Esophagus squamous epithelium (tissue), 5 donors: ENCODE measurements at regions not wholly inside any gene's neighbourhood (a gene's known extent, or its start where the extent isn't known, plus 50 kb on each side); places are given as distances from the start of the nearest gene placed in this dataset.

Experiments used
- DNase-seq: peaks from one replicate; lab custom pipeline; 2025; lab: John Stamatoyannopoulos, UW
- H3K27ac ChIP-seq, 4 donors: fragments of 200-600 bp; sonication (generic); one replicate each; pipeline ENCODE4 v1.5.1; 2016 to 2019; ENCODE audit warnings: mild to moderate bottlenecking in 1 of 4
- H3K27me3 ChIP-seq, 4 donors: fragments of 200-600 bp; sonication (generic); 1 replicate in 3 of 4; 2 replicates in 1 of 4; pipeline versions ENCODE4 v1.5.1 to v1.6.0; 2017 to 2021; ENCODE audit warnings: antibody characterized with exemption in 1 of 4
- H3K36me3 ChIP-seq, 3 donors: fragments of 200-600 bp; sonication (generic); one replicate each; pipeline ENCODE4 v1.5.1; 2016 to 2019
- H3K4me1 ChIP-seq, 3 donors: fragments of 200-600 bp; sonication (generic); one replicate each; pipeline ENCODE4 v1.5.1; 2017 to 2019
- H3K4me3 ChIP-seq, 4 donors: fragments of 200-600 bp; sonication (generic); 1 replicate in 3 of 4; 2 replicates in 1 of 4; pipeline ENCODE4 v1.5.1; 2016 to 2019; ENCODE audit warnings: mild to moderate bottlenecking in 2 of 4, moderate library complexity in 1 of 4
- H3K9me3 ChIP-seq, 3 donors: fragments of 200-600 bp; sonication (generic); one replicate each; pipeline ENCODE4 v1.5.1; 2016 to 2019
- CTCF ChIP-seq, 6 experiments: fragments of 450-650 bp in 4 of 6; fragments of 200-600 bp in 2 of 6; sonication (generic) in 2 of 6; IDR thresholded peaks; one replicate each; pipeline ENCODE4 v1.5.1; 2016 to 2019; ENCODE audit warnings: antibody characterized with exemption in 6 of 6, mild to moderate bottlenecking in 4 of 6, moderate library complexity in 4 of 6
- POLR2A ChIP-seq, 4 donors: fragments of 450-650 bp; IDR thresholded peaks; one replicate each; pipeline ENCODE4 v1.6.1; 2017; ENCODE audit warnings: antibody characterized with exemption in 4 of 4, mild to moderate bottlenecking in 4 of 4, moderate library complexity in 3 of 4
- WGBS, 2 donors: methylation state at CpG; one replicate each; pipeline ENCODE4 v1.1.5; 2018; 5-methylcytosine and 5-hydroxymethylcytosine counted together
- intact Hi-C: fragments of 100-400 bp; cut with DNase I; formaldehyde crosslinking; loops from one replicate; pipeline ENCODE4 v1.15.0; 2022
- donor health status: DM: yes; HTN: yes; CAD: no.

- Histone ChIP-seq H3K27ac (no peak overlapping the region), H3K36me3 (no peaks in the 10 kb centered on the region), H3K27me3 (peaks cover 0 to 9% (median 0%) of the 10 kb centered on the region in 4 donors), H3K4me3 (no peak overlapping the region), H3K9me3 (no peaks in the 10 kb centered on the region), H3K4me1 (peaks cover 0 to 9% (median 0%) of the 10 kb centered on the region in 3 donors)
- intact Hi-C loops = no loop called here
- TF ChIP-seq POLR2A (IDR thresholded peaks at IDR 0.05) = no peak
- TF ChIP-seq CTCF (IDR thresholded peaks at IDR 0.05) = no peak
- 58 to 61% methylated on average over 3 to 4 of the region's 4 CpGs for whole genome bisulfite sequencing, 2 donors
- no peak for DNase-seq
Observed at GRCh38 chr4:54942721-54943120, 182.7 kb downstream of the KDR start.

GRCh38 chr4:54941994-54942552, 183.3 kb downstream of the KDR start:
- Histone ChIP-seq H3K36me3 (no peaks in the 10 kb centered on the region), H3K27me3 (peaks cover 0 to 14% (median 0%) of the 10 kb centered on the region in 4 donors), H3K9me3 (no peaks in the 10 kb centered on the region), H3K4me1 (peaks cover 0 to 9% (median 0%) of the 10 kb centered on the region in 3 donors), H3K4me3 (no peak overlapping the region), H3K27ac (no peak overlapping the region)
- DNase-seq = no peak
- TF ChIP-seq POLR2A (IDR thresholded peaks at IDR 0.05) = no peak
- TF ChIP-seq CTCF (IDR thresholded peaks at IDR 0.05) = no peak
- intact Hi-C loops = no loop called here
- WGBS, 2 donors = 50 to 53% methylated on average over 9 to 10 of the region's 10 CpGs

- intact Hi-C loops = no loop called here
- Histone ChIP-seq H3K27ac (no peak overlapping the region), H3K9me3 (no peaks in the 10 kb centered on the region), H3K27me3 (peaks cover 0 to 17% (median 0%) of the 10 kb centered on the region in 4 donors), H3K36me3 (no peaks in the 10 kb centered on the region), H3K4me1 (peaks cover 0 to 9% (median 0%) of the 10 kb centered on the region in 3 donors), H3K4me3 (no peak overlapping the region)
- no peak for DNase-seq
- TF ChIP-seq CTCF (IDR thresholded peaks at IDR 0.05) (no peak), POLR2A (IDR thresholded peaks at IDR 0.05) (no peak)
- 50 to 63% methylated on average over 7 of the region's 7 CpGs for WGBS, 2 donors
Observed at GRCh38 chr4:54940996-54941865, 184.2 kb downstream of the KDR start.

GRCh38 chr4:54937501-54937900, 187.9 kb downstream of the KDR start:
- 5 to 15% methylated on average over 2 of the region's 2 CpGs for WGBS, 2 donors
- Histone ChIP-seq H3K9me3 (no peaks in the 10 kb centered on the region), H3K36me3 (no peaks in the 10 kb centered on the region), H3K4me3 (no peak overlapping the region), H3K27ac (no peak overlapping the region), H3K27me3 (peaks cover 0 to 20% (median 0%) of the 10 kb centered on the region in 4 donors), H3K4me1 (peaks cover 0 to 9% (median 0%) of the 10 kb centered on the region in 3 donors)
- TF ChIP-seq CTCF (IDR thresholded peaks at IDR 0.05) = no peak
- TF ChIP-seq POLR2A (IDR thresholded peaks at IDR 0.05) = no peak
- DNase-seq = no peak
- intact Hi-C loops = no loop called here

GRCh38 chr4:54933579-54933978, 191.8 kb downstream of the KDR start:
- WGBS, 2 donors = 86 to 90% methylated on average over 2 of the region's 2 CpGs
- no peak overlapping the region for H3K4me3 ChIP-seq
- no peaks in the 10 kb centered on the region for H3K36me3 ChIP-seq
- peaks cover 0 to 13% (median 0%) of the 10 kb centered on the region in 4 donors for H3K27me3 ChIP-seq
- peaks cover 0 to 15% (median 0%) of the 10 kb centered on the region in 3 donors for H3K4me1 ChIP-seq
- intact Hi-C loops = no loop called here
- no peaks in the 10 kb centered on the region for H3K9me3 ChIP-seq
- H3K27ac ChIP-seq = no peak overlapping the region
- DNase-seq = no peak
- TF ChIP-seq CTCF (IDR thresholded peaks at IDR 0.05) (no peak), POLR2A (IDR thresholded peaks at IDR 0.05) (no peak)
